LHCN-M2 (cell line): ENCODE measurements at regions not wholly inside any gene's neighbourhood (a gene's known extent, or its start where the extent isn't known, plus 50 kb on each side); places are given as distances from the start of the nearest gene placed in this dataset.

Experiments
- DNase-seq: peaks from one replicate; pipeline ENCODE4 v3.0.0-alpha.2; 2012; ENCODE audit warnings: low read depth

DNA sequence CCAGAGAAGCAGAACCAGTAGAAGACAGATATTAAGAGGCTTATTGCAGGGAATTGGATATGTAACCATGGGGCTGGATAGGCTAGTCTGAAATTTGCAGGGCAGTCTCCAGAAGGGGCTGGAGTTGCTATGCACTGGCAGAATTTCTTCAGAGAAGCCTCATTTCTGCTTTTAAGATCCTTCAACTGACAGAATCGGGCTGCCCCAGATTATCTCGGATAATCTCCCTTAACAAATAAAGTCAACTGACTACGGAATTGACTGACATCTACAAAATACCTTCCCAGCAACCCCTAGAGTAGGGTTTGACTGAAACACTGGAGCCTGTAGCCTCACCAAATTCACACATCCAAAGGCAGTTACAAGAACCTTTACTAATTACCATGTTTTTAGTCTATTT, 136.4 kb downstream of the SOCS6 start:
- no peak for DNase-seq

- DNase-seq = no peak
Measured at GRCh38 chr18:70423988-70424387, 135.1 kb downstream of the SOCS6 start.

GRCh38 chr18:70423120-70423519, 134.3 kb downstream of the SOCS6 start:
- DNase-seq = no peak

GRCh38 chr18:70422391-70422965, 133.6 kb downstream of the SOCS6 start:
- no peak for DNase-seq

DNA sequence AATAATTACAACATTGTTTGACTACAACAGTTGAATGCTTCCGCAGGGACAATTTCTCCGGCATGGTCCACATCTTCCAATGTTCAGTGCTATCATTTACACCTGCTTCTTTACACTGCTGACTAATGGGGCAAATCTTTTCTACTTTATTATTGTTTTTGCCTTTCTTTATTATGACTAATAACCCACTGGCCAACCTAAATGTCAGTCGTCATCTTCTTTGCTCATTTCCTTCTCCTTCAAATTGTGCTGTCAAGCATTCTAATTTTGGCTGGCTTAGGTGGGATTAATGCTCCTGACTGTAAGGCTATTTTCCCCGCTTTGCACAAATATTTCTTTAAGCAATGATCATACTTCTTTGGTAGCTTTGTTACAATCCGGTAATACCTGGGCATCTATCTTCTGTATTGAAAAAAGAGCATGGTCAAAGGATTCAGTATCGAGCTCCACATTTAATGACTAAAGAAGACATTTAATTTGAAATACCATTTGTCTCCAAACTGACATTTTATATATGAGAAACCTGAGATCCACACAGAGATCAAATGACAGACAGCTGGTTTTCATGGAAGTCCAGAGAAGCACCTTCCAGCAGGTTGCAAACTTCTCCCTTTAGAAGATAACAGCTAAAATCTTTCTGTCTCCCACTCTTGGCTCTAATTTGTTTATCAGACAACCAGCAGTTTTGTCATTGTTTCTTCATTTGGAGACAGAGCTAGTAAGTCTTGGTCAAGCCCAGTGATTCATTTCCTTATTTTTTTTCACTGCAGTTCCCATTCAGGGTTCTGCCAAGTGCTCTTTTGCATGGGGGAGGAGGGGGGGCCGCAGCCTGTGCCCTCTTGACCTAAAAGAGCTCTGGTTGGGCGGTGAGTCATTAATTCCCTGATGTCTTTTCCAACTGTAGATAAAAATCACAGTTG, 132.9 kb downstream of the SOCS6 start:
- DNase-seq = peak; percentile 97

GRCh38 chr18:70420146-70420898, 131.5 kb downstream of the SOCS6 start:
- peak; percentile 76 for DNase-seq

- DNase-seq = peak; percentile 31
Measured at GRCh38 chr18:70419526-70419925, 130.7 kb downstream of the SOCS6 start.

DNA sequence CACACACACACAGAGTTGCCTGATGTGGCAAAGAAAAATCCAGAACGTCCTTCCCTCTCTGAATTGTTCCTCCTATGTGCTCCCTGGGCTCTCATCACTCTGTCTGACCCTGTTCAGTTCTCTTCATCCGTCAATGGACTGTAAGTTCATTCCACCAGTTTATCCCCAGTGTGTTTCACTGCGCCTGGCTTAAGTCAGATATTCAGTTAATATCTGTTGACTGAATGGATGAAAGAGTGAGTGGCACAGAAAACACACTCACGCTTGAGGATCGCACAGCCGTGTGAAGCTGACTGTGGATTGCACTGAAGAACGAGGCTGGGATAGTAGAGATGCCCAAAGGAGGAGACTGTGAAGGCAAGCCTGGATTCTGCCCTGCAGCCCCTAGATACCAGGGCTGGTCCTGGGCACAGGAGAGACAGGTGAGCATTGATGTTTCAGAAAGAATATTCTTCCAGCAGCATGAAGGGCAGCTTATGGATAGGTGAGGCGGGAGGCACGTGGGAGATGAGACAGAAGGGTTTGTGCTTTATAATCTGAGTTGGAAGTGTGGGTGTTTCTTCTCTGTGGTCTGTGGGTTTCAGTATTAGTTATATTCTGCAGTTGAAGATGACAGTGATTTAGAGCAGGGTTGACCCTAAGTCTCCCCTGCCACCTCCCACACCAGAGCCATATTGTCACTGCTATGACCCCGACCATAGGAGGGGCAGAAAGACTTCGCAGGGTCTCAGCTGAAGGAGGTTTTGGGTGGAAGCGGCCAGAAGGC, 129.9 kb downstream of the SOCS6 start:
- DNase-seq = no peak

- no peak for DNase-seq
Measured at GRCh38 chr18:70417847-70418246, 129.0 kb downstream of the SOCS6 start.

DNA sequence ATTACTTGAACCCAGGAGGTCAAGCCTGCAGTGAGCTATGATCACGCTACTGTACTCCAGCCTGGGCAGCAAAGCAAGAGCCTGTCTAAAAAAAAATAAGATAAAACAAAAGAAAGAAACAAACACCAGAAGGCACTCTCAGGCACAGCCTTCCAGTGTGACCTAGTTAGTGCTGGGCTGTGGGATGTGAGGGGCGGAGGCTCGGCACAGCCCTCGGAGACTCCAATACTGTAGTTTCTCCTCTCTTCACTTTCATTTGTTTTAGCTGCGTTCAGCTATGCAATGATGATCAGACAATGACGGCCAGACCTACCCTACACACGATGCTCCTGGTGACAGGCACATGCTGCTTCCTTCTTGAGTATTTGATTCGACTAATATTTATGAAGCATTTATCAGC, 127.7 kb downstream of the SOCS6 start:
- DNase-seq = no peak

GRCh38 chr18:70415823-70416488, 127.1 kb downstream of the SOCS6 start:
- DNase-seq = no peak

DNA sequence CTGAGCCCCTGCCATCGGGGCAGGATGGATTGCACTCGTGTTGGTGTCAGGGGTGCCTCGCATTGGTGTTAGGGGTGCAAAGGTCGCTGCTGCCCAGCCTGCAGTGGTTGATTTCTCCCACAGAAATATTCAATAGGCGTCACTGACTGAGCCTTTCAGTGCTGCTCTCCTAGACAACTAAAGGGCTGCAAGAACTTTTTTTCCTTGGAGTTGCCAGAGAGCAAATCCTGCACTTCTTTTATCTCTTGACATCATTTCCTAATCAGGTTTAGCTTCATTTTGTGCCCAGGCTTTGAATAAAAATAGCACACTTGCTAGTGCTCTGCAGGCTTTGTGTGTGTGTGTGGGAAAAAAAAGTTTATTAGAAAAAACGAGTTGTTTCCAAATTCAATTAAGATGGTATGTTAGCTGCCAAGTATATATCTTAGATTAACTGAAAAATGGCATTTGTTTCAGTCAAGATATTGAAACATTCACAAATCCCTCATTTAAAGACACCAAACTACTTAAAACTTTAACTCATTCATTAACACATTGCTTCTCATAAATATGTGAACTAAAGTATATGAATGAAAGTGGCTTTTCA, 125.6 kb downstream of the SOCS6 start:
- no peak for DNase-seq

GRCh38 chr18:70413455-70413854, 124.6 kb downstream of the SOCS6 start:
- no peak for DNase-seq

DNA sequence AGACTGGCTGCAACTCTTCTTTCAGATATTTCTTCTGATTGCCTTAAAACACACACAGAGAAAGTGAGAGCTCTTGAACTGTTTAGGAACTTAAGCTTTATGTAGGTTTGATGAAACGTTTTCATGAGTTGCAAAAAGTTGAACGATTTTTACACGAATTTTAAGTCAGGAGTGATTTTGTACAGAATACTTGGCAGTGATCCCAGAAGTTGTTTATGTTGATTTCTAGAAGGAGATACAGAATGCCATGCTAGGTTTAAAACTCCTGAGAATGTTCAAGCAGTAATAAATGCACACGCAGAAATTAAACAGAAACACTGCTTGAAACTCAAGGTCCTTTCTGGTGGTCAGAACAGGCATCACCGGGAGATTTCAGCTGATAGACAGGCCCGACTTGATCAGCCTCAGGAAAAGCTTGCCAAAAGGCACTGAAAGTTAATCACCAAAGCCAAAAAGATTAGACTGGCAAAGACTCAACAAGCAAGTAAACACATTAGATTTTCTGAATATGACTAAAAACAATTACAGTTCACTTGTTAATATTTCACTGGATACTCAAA, 123.1 kb downstream of the SOCS6 start:
- no peak for DNase-seq

GRCh38 chr18:70411307-70411706, 122.5 kb downstream of the SOCS6 start:
- DNase-seq = no peak

- DNase-seq = no peak
Measured at GRCh38 chr18:70405052-70405451, 116.2 kb downstream of the SOCS6 start.

DNA sequence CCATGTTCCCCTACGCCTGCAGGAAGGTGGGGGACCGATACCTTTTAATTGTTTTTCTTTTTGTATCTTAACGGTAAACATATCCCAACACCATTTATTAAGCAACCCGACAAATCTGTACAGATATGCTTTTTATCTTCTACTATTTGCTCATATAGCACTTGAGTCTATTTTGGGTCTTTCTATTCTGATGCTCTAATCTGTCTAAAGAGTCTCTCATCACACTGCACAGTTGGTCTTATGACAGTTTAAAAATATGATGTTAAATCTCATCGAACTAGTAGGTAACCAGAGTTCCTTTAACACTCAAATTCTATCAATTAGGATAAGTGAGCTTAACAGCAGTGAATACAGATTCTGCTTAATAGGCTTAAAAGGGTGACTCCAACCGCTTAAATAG, 111.6 kb downstream of the SOCS6 start:
- no peak for DNase-seq

DNA sequence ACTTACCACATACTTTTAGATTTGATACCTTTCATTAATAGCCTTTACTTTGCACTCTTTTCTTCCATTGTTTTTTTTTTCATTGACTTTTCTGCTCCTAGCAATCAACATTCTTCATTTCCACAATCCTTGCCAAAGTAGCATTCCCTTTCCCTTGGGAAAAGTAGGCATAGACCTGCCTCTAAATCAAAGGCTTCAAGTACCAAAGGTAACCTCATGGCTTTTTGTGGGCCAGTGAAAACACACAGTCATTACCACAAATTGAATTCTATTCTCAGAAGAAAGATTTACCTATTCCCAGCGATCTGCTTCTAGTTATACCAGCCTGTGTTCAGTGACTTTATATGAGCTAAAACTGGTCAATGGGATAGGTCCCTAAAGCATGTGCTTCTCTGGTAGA, 109.2 kb downstream of the SOCS6 start:
- peak; percentile 19 for DNase-seq

DNA sequence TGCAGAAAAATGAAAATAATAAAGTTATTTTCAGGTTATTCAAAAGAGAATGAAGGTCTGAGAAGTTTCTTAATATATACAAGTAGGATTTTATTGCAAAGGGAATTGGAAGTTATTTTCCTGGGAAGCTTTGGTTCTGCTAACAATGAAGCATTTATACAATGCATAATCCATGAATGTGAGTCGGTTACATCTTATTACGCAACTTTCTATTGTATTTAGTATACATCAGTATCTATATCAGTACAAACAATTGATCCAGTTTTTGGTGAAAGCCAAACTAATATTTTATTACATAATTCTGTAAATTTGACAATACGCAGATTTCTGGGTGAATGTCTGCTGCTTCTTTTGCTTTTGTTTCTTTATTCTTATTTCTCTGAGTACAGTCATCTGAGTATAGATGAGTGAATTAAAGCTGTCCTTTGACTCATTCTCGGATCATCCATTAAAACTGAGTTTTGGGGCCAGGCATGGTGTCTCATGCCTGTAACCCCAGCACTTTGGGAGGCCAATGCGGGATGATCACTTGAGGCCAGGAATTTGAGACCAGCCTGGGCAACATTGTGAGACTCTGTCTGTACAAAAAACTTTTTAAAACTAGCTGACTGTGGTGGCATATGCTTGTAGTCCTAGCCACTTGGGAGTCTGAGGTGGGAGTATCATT, 108.5 kb downstream of the SOCS6 start:
- peak; percentile 59 for DNase-seq

GRCh38 chr18:70395771-70396170, 106.9 kb downstream of the SOCS6 start:
- peak; percentile 51 for DNase-seq
